Panc1 (cell line): ENCODE measurements at regions not wholly inside any gene's neighbourhood (a gene's known extent, or its start where the extent isn't known, plus 50 kb on each side); places are given as distances from the start of the nearest gene placed in this dataset.

Experiments used
- POLR2AphosphoS5 ChIP-seq: IDR thresholded peaks from 2 replicates; pipeline ENCODE4 v1.6.1; 2012; ENCODE audit warnings: mild to moderate bottlenecking, low read depth, low read length, moderate library complexity
- REST ChIP-seq, 2 experiments: IDR thresholded peaks; 2 replicates each; pipeline ENCODE4 v1.6.1; 2011 to 2012; ENCODE audit warnings: low read depth in 2 of 2, control low read depth in 1 of 2, low read length in 1 of 2, mild to moderate bottlenecking in 1 of 2, moderate library complexity in 1 of 2; ENCODE audit not compliant: insufficient read depth in 1 of 2
- SIN3A ChIP-seq: IDR thresholded peaks from 2 replicates; pipeline ENCODE4 v1.6.1; 2012; ENCODE audit warnings: low read depth, mild to moderate bottlenecking, low read length, moderate library complexity, borderline replicate concordance; ENCODE audit not compliant: insufficient read depth
- TCF7L2 ChIP-seq: IDR thresholded peaks from 2 replicates; pipeline ENCODE4 v1.6.1; 2011; ENCODE audit warnings: mild to moderate bottlenecking, low read depth, low read length, inconsistent platforms
- TF ChIP-seq, protein P1 (sequence below): fragments of 450-650 bp; IDR thresholded peaks from 2 replicates; pipeline ENCODE4 v1.5.1; 2017; ENCODE audit warnings: mild to moderate bottlenecking

GRCh38 chr2:107414376-107414775, 412.3 kb upstream of the RGPD4 start:
- TF ChIP-seq, protein P1, sequence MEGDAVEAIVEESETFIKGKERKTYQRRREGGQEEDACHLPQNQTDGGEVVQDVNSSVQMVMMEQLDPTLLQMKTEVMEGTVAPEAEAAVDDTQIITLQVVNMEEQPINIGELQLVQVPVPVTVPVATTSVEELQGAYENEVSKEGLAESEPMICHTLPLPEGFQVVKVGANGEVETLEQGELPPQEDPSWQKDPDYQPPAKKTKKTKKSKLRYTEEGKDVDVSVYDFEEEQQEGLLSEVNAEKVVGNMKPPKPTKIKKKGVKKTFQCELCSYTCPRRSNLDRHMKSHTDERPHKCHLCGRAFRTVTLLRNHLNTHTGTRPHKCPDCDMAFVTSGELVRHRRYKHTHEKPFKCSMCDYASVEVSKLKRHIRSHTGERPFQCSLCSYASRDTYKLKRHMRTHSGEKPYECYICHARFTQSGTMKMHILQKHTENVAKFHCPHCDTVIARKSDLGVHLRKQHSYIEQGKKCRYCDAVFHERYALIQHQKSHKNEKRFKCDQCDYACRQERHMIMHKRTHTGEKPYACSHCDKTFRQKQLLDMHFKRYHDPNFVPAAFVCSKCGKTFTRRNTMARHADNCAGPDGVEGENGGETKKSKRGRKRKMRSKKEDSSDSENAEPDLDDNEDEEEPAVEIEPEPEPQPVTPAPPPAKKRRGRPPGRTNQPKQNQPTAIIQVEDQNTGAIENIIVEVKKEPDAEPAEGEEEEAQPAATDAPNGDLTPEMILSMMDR: no peak
- no peak for TF ChIP-seq REST (IDR thresholded peaks at IDR 0.05; ENCODE audit: insufficient read depth in 1 of 2, low read depth in 2 of 2, low read length in 1 of 2)
- TF ChIP-seq POLR2AphosphoS5: no peak
- no peak for TF ChIP-seq SIN3A
- no peak for TF ChIP-seq TCF7L2
